Peyer's patch (tissue), 4 donors: ENCODE measurements at regions not wholly inside any gene's neighbourhood (a gene's known extent, or its start where the extent isn't known, plus 50 kb on each side); places are given as distances from the start of the nearest gene placed in this dataset.

Experiments
- DNase-seq, 3 donors: peaks; one replicate each; pipeline ENCODE4 v3.0.0-alpha.2; 2017 to 2019
- H3K27ac ChIP-seq, 4 donors: fragments of 200-600 bp; sonication (generic); one replicate each; pipeline ENCODE4 v1.5.1; 2016 to 2019
- H3K27me3 ChIP-seq, 2 donors: fragments of 200-600 bp; sonication (generic); one replicate each; pipeline ENCODE4 v1.5.1; 2019
- H3K36me3 ChIP-seq, 3 donors: fragments of 200-600 bp; sonication (generic); one replicate each; pipeline ENCODE4 v1.5.1; 2016 to 2019
- H3K4me1 ChIP-seq, 4 donors: fragments of 200-600 bp; sonication (generic); one replicate each; pipeline ENCODE4 v1.5.1; 2016 to 2019
- H3K4me3 ChIP-seq, 4 donors: fragments of 200-600 bp; sonication (generic); 1 replicate in 3 of 4; 2 replicates in 1 of 4; pipeline ENCODE4 v1.5.1; 2016 to 2019; ENCODE audit warnings: mild to moderate bottlenecking in 1 of 4
- H3K9me3 ChIP-seq, 4 donors: fragments of 200-600 bp; sonication (generic); one replicate each; pipeline ENCODE4 v1.5.1; 2016 to 2019; ENCODE audit warnings: mild to moderate bottlenecking in 1 of 4
- POLR2A ChIP-seq, 2 donors: fragments of 450-650 bp; IDR thresholded peaks; one replicate each; pipeline ENCODE4 v1.5.1; 2017; ENCODE audit warnings: antibody characterized with exemption in 2 of 2, mild to moderate bottlenecking in 2 of 2, moderate library complexity in 2 of 2
- TF ChIP-seq, protein P1 (sequence below), 6 experiments: fragments of 450-650 bp in 4 of 6; fragments of 200-600 bp in 2 of 6; sonication (generic) in 1 of 6; IDR thresholded peaks; one replicate each; pipeline ENCODE4 v1.5.1; 2017 to 2019; ENCODE audit warnings: antibody characterized with exemption in 6 of 6, mild to moderate bottlenecking in 3 of 6, moderate library complexity in 1 of 6

DNA sequence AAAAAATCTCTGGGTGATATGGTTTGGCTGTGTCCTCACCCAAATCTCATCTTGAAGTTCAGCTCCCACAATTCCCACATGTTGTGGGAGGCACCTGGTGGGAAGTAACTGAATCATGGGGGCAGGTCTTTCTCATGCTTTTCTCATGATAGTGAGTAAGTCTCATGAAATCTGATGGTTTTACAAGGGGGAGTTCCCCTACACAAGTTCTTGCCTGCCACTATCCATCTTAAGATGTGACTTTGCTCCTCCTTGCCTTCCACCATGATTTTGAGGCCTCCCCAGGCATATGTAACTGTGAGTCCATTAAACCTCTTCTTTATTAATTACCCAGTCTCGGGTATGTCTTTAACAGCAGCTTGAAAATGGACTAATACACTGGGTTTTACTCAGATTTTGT lies 513.9 kb downstream of the TLE4 start:
- Histone ChIP-seq H3K27ac (no peak overlapping the region), H3K4me1 (no peaks in the 10 kb centered on the region), H3K27me3 (no peaks in the 10 kb centered on the region), H3K9me3 (no peaks in the 10 kb centered on the region), H3K4me3 (no peak overlapping the region), H3K36me3 (no peaks in the 10 kb centered on the region)
- TF ChIP-seq, protein P1, sequence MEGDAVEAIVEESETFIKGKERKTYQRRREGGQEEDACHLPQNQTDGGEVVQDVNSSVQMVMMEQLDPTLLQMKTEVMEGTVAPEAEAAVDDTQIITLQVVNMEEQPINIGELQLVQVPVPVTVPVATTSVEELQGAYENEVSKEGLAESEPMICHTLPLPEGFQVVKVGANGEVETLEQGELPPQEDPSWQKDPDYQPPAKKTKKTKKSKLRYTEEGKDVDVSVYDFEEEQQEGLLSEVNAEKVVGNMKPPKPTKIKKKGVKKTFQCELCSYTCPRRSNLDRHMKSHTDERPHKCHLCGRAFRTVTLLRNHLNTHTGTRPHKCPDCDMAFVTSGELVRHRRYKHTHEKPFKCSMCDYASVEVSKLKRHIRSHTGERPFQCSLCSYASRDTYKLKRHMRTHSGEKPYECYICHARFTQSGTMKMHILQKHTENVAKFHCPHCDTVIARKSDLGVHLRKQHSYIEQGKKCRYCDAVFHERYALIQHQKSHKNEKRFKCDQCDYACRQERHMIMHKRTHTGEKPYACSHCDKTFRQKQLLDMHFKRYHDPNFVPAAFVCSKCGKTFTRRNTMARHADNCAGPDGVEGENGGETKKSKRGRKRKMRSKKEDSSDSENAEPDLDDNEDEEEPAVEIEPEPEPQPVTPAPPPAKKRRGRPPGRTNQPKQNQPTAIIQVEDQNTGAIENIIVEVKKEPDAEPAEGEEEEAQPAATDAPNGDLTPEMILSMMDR (IDR thresholded peaks at IDR 0.05): no peak
- no peak for TF ChIP-seq POLR2A (IDR thresholded peaks at IDR 0.05)
- no peak for DNase-seq

DNA sequence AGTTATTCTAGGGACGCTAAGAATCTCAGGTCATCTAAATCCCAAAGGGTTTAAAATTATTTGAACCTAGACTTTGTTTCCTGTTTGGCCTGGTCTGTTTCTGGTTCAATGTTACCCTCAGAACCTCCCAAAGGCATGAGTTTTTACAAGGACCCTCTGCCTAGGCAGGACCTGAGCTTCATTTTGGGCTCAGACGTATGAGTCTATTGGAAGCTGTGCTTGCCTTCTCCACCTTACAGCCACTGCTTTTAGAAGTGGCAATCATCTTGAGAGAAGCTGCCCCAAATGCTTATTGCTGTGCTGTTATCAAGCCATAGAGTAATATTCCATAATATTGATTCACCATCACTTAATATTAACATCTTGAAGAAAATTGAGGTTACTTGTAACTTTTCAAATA lies 510.4 kb downstream of the TLE4 start:
- DNase-seq: no peak
- no peak for TF ChIP-seq POLR2A (IDR thresholded peaks at IDR 0.05)
- TF ChIP-seq, protein P1 (IDR thresholded peaks at IDR 0.05): no peak
- Histone ChIP-seq H3K27me3 (no peaks in the 10 kb centered on the region), H3K36me3 (no peaks in the 10 kb centered on the region), H3K27ac (no peak overlapping the region), H3K4me3 (no peak overlapping the region), H3K4me1 (no peaks in the 10 kb centered on the region), H3K9me3 (no peaks in the 10 kb centered on the region)

DNA sequence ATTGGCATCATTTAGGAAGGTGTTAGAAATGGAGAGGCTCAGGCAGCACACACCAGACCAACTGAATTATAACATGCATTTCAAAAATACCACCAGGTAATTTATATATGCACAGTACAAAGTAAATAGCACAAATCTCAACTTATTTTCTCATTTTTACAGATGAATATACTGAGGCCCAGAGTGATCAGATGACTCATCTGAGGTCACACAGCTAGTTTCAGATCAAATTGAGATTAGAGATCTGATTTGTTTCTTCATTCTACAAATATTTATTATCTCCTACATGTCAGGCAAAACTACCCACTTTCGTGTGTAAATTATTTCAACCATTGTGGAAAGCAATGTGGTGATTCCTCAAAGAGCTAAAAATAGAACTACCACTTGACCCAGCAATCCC lies 507.1 kb downstream of the TLE4 start:
- DNase-seq: no peak
- TF ChIP-seq, protein P1 (IDR thresholded peaks at IDR 0.05): no peak
- no peak for TF ChIP-seq POLR2A (IDR thresholded peaks at IDR 0.05)
- no peaks in the 10 kb centered on the region for H3K27me3 ChIP-seq
- H3K4me3 ChIP-seq: no peak overlapping the region
- no peaks in the 10 kb centered on the region for H3K9me3 ChIP-seq
- H3K27ac ChIP-seq: no peak overlapping the region
- H3K36me3 ChIP-seq: no peaks in the 10 kb centered on the region
- H3K4me1 ChIP-seq: no peaks in the 10 kb centered on the region

DNA sequence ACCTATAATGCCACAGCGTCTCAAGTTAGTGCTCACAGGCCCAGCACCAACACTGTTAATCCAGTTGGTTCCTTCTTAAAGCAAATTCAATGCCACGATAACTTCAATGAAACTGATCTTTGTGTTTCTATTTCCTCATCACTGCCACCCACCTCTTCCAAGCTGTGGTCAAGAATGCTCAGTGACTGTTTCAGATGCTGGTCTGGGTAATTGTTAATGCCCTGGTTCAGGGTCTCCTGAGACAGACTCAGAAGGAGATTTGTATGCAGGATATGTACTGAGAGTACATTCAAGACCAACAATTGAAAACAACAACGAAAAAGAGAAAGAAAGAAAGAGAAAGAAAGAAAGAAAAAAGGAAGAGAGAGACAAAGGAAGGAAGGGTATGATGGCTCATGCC lies 505.3 kb downstream of the TLE4 start:
- no peak for DNase-seq
- TF ChIP-seq, protein P1 (IDR thresholded peaks at IDR 0.05): no peak
- no peak for TF ChIP-seq POLR2A (IDR thresholded peaks at IDR 0.05)
- no peak overlapping the region for H3K27ac ChIP-seq
- no peaks in the 10 kb centered on the region for H3K36me3 ChIP-seq
- no peaks in the 10 kb centered on the region for H3K4me1 ChIP-seq
- H3K9me3 ChIP-seq: no peaks in the 10 kb centered on the region
- H3K4me3 ChIP-seq: no peak overlapping the region
- H3K27me3 ChIP-seq: no peaks in the 10 kb centered on the region

DNA sequence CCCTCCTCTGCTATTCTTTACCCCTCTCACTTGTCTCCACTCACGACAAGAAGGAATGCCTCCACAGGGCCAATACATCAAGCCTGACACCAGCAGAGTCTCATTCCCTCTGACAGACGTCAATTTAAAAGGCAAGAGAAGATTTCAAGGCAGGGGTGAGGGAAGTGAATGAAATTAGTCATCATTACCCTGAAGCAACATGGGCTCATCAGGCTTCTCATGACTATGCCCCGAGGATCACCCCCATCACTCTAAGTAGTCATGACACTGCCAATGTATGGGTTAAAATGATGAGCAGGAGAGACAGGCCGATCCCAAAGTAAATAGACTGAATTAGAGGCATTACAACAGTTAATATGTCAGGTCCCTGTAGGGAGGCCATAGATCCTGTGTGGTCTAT lies 504.4 kb downstream of the TLE4 start:
- no peak overlapping the region for H3K27ac ChIP-seq
- H3K27me3 ChIP-seq: no peaks in the 10 kb centered on the region
- TF ChIP-seq, protein P1 (IDR thresholded peaks at IDR 0.05): no peak
- TF ChIP-seq POLR2A (IDR thresholded peaks at IDR 0.05): no peak
- no peaks in the 10 kb centered on the region for H3K36me3 ChIP-seq
- H3K4me1 ChIP-seq: no peaks in the 10 kb centered on the region
- DNase-seq: no peak
- no peaks in the 10 kb centered on the region for H3K9me3 ChIP-seq
- H3K4me3 ChIP-seq: no peak overlapping the region

DNA sequence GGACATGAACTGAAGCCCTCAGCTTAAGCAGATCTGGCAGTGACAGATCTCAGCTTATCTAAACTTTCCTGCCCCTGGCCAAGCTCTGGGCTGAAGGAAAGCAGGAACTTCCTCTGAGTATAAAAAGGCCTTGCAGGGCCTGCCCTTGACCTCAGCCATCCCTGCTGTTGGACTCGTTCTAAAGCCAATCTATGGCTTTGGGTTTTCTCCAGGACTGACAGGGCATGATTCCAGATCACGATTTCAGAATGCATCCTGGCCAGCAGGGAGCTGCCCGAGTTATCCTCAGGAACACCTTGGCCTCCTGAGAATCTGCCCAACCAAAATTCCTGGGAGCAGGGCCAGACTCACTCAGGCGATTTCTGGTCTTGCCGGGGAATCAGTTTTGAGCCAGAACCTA lies 502.7 kb downstream of the TLE4 start:
- no peak for DNase-seq
- Histone ChIP-seq H3K4me3 (no peak overlapping the region), H3K36me3 (no peaks in the 10 kb centered on the region), H3K27ac (no peak overlapping the region), H3K27me3 (no peaks in the 10 kb centered on the region), H3K9me3 (no peaks in the 10 kb centered on the region), H3K4me1 (no peaks in the 10 kb centered on the region)
- no peak for TF ChIP-seq POLR2A (IDR thresholded peaks at IDR 0.05)
- TF ChIP-seq, protein P1 (IDR thresholded peaks at IDR 0.05): no peak
